Fibroblast of peridontal ligament (primary cell): ENCODE measurements at regions not wholly inside any gene's neighbourhood (a gene's known extent, or its start where the extent isn't known, plus 50 kb on each side); places are given as distances from the start of the nearest gene placed in this dataset.

ENCODE experiments used
- DNase-seq: peaks from one replicate; pipeline ENCODE4 v3.0.0-alpha.2; 2010; ENCODE audit errors: extremely low read depth

- DNase-seq, result peak; percentile 14
Observed at GRCh38 chr9:134243778-134244467, 79.6 kb upstream of the RNU6ATAC start.

- DNase-seq, result no peak
Observed at GRCh38 chr9:134245179-134245578, 80.8 kb upstream of the RNU6ATAC start.

- DNase-seq, result no peak
Observed at GRCh38 chr9:134247918-134248631, 78.2 kb upstream of the RXRA start.

GRCh38 chr9:134251296-134252069 is 74.8 kb upstream of the RXRA start:
- no peak for DNase-seq

DNA sequence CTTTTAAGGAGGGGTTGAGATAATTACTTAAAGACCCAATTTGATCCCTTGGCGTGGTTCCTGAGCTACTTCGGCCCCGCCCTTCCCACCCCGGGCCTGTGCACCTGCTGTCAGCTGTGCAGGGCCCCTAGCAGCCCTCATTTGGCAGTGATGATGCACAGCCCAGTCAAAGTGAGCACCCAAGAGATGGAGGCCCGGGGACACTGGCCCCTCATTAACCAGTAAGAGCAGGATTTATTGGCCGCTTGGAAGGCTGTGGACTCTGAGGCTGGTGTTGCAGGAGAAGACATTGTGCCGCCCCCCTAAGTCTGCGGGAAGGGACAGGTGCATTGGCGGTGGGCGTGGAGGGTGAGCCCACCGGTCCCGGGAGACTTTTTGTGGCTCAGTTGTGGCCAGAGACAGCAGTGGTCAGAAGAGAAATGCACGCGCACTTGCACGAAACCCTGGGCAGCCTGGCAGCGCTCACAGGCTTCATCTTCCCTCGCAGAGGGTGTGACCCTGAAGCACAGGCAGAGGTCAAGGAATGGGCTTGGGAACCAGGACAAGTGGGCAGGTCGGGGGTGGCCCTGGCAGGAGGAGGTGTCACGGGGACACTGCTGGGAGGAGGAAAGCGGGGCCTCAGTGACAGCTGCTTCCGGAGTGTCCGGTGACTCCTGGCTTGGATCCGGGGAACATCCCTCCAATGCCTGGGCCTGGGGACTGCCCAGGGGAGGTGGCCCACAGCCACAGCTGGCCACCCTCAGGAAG is 74.0 kb upstream of the RXRA start:
- DNase-seq, result no peak

DNA sequence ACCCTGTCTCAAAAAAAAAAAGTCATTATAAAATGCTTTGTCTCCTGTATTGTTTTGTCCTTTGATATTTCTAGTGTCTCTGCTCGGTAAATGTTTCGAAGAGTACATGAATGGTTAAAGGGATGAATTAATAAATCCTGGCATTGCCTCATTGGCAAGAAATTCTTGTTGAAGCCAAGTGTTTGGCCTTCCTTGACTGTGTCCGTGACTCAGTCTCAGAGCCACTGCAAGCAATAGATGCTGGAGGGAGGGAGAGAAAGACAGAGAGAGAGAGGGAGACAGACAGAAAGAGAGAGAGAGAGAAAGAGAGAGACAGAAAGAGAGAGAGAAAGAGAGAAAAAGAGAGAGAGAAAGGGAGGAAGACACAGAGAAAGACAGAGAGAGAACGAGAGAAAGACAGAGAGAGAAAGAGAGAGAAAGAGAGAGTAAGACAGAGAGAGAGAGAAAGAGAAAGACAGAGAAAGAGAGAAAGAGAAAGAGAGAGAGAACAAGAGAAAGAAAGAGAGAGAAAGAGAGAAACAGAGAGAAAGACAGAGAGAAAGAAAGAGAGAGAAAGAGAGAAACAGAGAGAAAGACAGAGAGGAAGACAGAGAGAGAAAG is 72.5 kb upstream of the RXRA start:
- peak; percentile 42 for DNase-seq

GRCh38 chr9:134258332-134258731 is 67.9 kb upstream of the RXRA start:
- DNase-seq, result no peak

DNA sequence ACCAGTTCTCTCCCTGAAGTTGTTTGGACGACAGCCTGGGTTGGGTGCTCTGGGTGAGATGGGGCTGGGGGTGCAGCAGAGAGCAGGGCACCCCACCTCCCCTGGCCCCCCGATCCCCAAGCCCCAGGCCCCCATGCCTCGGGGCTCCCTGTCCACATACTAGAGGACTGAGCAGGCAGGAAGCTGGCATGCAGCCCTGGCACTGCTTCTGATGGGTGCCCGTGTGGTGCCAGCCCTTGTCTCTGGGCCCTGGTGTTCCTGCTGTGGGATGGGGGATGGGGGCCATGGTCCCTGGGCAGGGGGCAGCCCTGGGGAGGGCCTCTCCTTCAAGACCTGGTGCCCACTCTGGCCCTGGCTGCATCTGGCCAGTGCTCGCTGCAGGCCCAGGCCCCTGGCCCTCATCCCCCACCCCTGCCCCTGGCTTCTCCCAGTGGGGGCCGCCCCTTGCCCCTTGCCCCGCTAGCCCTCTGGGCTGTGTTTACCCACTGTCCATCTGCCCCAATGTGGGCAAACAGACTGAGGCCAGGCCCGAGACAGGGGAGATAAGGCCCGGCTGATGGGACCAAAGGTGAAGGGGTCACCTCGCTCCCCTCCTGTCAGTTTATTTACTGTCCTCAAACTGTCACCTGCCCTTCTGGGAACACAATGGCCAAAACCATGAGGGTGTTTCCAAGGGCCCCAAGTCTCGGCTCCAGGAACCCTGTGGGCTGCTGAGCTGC is 67.3 kb upstream of the RXRA start:
- no peak for DNase-seq

DNA sequence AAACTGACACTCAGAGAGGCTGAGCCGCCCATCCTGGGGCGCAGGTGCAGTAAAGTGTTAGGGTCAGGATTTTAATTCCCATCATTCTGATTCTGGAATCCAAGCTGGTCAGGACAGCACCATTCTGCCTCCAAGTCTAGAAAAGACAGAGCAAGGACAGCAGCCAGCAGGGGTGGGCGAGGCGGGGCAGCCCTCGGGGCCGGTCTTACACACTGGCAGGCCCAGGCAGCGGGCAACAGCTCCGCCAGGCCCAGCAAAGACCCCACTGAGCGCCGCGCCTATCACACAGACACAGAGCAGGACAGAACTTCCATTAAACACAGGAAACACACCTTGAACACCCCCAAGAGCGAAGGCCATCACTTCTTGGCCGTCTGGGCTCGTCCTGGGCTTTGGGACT is 66.5 kb upstream of the RXRA start:
- no peak for DNase-seq

- no peak for DNase-seq
Observed at GRCh38 chr9:134260801-134261200, 65.5 kb upstream of the RXRA start.

DNA sequence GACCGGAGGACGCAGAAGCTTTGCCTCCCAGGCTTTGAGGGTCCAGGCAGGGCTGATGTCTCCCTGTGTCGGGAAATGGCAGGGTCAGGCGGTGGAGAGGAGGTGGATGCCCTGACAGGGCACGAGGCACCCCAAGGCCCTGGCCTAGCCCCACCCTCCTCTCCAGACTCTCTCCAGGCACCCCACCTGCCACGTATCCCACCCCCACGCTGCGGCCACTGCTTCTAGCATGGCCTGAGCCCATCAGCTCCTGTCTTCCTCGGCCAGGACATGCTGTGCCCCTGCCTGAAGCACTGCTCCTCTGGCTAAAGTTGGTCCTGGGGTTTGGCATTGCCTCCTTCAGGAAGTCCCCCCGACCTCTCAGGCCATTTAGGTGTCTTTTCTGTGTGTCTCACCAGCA is 64.2 kb upstream of the RXRA start:
- no peak for DNase-seq

- no peak for DNase-seq
Observed at GRCh38 chr9:134263596-134263995, 62.7 kb upstream of the RXRA start.

DNA sequence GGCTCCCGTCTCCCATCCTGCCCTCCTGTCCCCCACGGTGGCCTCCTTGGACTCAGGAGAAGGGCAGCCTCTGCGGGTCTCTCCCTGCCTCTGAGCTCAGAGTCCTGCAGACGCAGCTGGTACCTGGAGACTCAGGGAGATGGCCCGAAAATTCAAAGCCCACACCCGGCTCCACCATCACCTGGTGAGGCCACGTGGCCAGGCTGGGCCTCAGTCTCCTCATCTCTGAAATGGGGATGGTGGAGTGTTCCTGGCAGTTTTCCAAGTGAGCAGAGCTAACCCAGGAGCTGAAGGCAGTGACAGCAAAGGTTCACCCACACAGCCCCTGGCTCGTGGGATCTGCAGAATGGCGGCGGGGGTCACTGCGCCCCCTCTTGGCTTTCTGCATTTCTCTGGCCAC is 62.1 kb upstream of the RXRA start:
- no peak for DNase-seq

GRCh38 chr9:134265078-134265477 is 61.2 kb upstream of the RXRA start:
- no peak for DNase-seq

- no peak for DNase-seq
Observed at GRCh38 chr9:134266418-134266817, 59.8 kb upstream of the RXRA start.

DNA sequence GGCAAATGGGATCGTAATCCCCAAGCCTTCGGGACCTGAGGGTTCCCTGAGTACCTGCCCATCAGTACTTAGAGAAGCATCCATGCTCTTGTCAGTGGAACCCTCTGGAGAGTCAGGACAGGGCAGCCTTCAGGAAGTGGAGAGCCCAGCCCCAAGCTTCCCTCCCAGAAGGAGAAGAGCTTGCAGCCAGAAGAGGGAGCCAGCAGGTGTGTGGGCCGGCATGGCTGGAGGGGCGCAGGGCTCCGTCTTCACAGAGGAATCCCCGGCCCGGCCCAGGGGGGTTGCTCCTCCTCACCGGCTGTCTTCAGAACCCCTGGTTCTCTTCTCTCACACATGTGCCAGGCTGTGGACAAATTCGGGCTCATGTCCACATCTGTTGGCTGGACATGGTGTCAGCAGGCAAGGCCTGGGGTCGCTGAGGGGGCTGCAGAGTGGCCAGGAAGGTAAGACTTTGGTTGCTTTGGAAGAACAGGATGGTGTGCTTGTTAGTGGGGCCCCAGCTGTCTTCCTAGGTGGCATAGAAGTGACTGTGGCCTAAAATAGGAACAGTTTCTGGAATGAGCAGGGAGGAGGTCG is 58.9 kb upstream of the RXRA start:
- no peak for DNase-seq

- no peak for DNase-seq
Observed at GRCh38 chr9:134267881-134268724, 58.2 kb upstream of the RXRA start.

- DNase-seq, result no peak
Observed at GRCh38 chr9:134268747-134269146, 57.5 kb upstream of the RXRA start.
